GM18502 (cell line): ENCODE measurements at regions not wholly inside any gene's neighbourhood (a gene's known extent, or its start where the extent isn't known, plus 50 kb on each side); places are given as distances from the start of the nearest gene placed in this dataset.

ENCODE experiments used
- ATAC-seq: cut with Tn5 transposase; IDR thresholded peaks from one replicate; pipeline ENCODE4 v1.9.1; 2021; ENCODE audit warnings: mild to moderate bottlenecking; ENCODE audit not compliant: unreplicated experiment, poor library complexity

GRCh38 chr9:18194316-18194715 lies 279.6 kb upstream of the ADAMTSL1 start:
- ATAC-seq: no peak

- no peak for ATAC-seq
Measured at GRCh38 chr9:18195223-18195622, 278.7 kb upstream of the ADAMTSL1 start.

GRCh38 chr9:18202924-18203323 lies 271.0 kb upstream of the ADAMTSL1 start:
- no peak for ATAC-seq

GRCh38 chr9:18207735-18208134 lies 266.2 kb upstream of the ADAMTSL1 start:
- ATAC-seq: no peak

GRCh38 chr9:18208166-18209059 lies 265.5 kb upstream of the ADAMTSL1 start:
- ATAC-seq: no peak

- ATAC-seq: no peak
Measured at GRCh38 chr9:18215626-18216025, 258.3 kb upstream of the ADAMTSL1 start.

GRCh38 chr9:18216376-18216775 lies 257.6 kb upstream of the ADAMTSL1 start:
- ATAC-seq: no peak

GRCh38 chr9:18228101-18228500 lies 245.9 kb upstream of the ADAMTSL1 start:
- ATAC-seq: no peak

GRCh38 chr9:18229992-18230676 lies 243.8 kb upstream of the ADAMTSL1 start:
- ATAC-seq: no peak

- no peak for ATAC-seq
Measured at GRCh38 chr9:18233311-18233710, 240.6 kb upstream of the ADAMTSL1 start.

- ATAC-seq: no peak
Measured at GRCh38 chr9:18233776-18234445, 240.0 kb upstream of the ADAMTSL1 start.

GRCh38 chr9:18235181-18235908 lies 238.6 kb upstream of the ADAMTSL1 start:
- no peak for ATAC-seq

- no peak for ATAC-seq
Measured at GRCh38 chr9:18236336-18236735, 237.6 kb upstream of the ADAMTSL1 start.

GRCh38 chr9:18237776-18238175 lies 236.2 kb upstream of the ADAMTSL1 start:
- ATAC-seq: no peak

- no peak for ATAC-seq
Measured at GRCh38 chr9:18238254-18238653, 235.7 kb upstream of the ADAMTSL1 start.

- ATAC-seq: no peak
Measured at GRCh38 chr9:18238752-18239447, 235.1 kb upstream of the ADAMTSL1 start.

GRCh38 chr9:18240213-18240612 lies 233.7 kb upstream of the ADAMTSL1 start:
- ATAC-seq: no peak

- no peak for ATAC-seq
Measured at GRCh38 chr9:18245911-18246310, 228.0 kb upstream of the ADAMTSL1 start.

- ATAC-seq: no peak
Measured at GRCh38 chr9:18250053-18250452, 223.9 kb upstream of the ADAMTSL1 start.

- ATAC-seq: no peak
Measured at GRCh38 chr9:18253950-18254349, 220.0 kb upstream of the ADAMTSL1 start.
